SK-N-SH (cell line): ENCODE measurements at regions not wholly inside any gene's neighbourhood (a gene's known extent, or its start where the extent isn't known, plus 50 kb on each side); places are given as distances from the start of the nearest gene placed in this dataset.

Source experiments
- REST ChIP-seq: IDR thresholded peaks from 2 replicates; pipeline ENCODE4 v1.6.1; 2012; ENCODE audit warnings: mild to moderate bottlenecking, low read depth, low read length, moderate library complexity
- TF ChIP-seq, protein P1 (sequence below): fragments of 200-600 bp; sonication (generic); IDR thresholded peaks from 2 replicates; pipeline ENCODE4 v1.6.1; 2017; ENCODE audit warnings: antibody characterized with exemption, mild to moderate bottlenecking, moderate library complexity

DNA sequence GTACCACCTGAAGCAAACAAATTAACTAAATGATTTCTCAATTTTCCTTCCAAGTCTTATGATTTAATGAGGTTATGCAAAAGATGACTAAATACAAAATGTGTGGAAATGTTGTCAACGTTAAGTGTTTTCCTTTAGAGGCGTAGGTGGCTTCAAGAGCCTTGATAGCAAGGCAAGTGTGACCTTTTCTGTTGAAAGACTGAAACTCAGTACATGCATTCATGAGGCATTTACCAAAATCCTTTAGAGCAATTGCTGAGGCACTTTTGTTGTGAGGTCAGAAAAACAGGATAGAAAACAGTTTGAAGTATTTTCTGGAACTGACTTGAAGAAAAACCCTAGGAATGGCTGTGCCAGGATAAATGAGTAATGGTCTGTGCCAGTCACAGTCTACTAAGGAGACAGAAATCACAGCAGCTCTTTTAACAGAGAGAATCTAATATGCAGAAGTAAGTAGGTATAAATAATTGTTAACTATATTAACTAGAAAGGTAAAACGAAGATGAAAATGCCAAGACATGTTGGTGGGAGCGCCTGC lies 326.5 kb upstream of the CDH20 start:
- TF ChIP-seq, protein P1, sequence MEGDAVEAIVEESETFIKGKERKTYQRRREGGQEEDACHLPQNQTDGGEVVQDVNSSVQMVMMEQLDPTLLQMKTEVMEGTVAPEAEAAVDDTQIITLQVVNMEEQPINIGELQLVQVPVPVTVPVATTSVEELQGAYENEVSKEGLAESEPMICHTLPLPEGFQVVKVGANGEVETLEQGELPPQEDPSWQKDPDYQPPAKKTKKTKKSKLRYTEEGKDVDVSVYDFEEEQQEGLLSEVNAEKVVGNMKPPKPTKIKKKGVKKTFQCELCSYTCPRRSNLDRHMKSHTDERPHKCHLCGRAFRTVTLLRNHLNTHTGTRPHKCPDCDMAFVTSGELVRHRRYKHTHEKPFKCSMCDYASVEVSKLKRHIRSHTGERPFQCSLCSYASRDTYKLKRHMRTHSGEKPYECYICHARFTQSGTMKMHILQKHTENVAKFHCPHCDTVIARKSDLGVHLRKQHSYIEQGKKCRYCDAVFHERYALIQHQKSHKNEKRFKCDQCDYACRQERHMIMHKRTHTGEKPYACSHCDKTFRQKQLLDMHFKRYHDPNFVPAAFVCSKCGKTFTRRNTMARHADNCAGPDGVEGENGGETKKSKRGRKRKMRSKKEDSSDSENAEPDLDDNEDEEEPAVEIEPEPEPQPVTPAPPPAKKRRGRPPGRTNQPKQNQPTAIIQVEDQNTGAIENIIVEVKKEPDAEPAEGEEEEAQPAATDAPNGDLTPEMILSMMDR, result no peak
- no peak for TF ChIP-seq REST
